ENCODE measurements at regions not wholly inside any gene's neighbourhood (a gene's known extent, or its start where the extent isn't known, plus 50 kb on each side); places are given as distances from the start of the nearest gene placed in this dataset.

- no peak overlapping the region for H3K27ac ChIP-seq (ENCODE audit: low read length)
- no peaks in the 10 kb centered on the region for H4K20me1 ChIP-seq (ENCODE audit: insufficient read depth, low read length)
- no peaks in the 10 kb centered on the region for H3K9me2 ChIP-seq (replicated peaks; ENCODE audit: insufficient read depth, low read length)
- no peak overlapping the region for H2AFZ ChIP-seq (ENCODE audit: low read length)
- no peak for DNase-seq
- no peaks in the 10 kb centered on the region for H3F3A ChIP-seq (ENCODE audit: insufficient read depth, low read length)
- H3K9ac ChIP-seq (ENCODE audit: low read length), result no peak overlapping the region
- H3K9me3 ChIP-seq (replicated peaks; ENCODE audit: insufficient read depth, low read length), result no peaks in the 10 kb centered on the region
- TF ChIP-seq EZH2phosphoT487 (IDR thresholded peaks at IDR 0.05; ENCODE audit: low read length) (no peak), EZH2 (optimal IDR thresholded peaks at IDR 0.05; ENCODE audit: low read depth, low read length) (no peak), CTCF (IDR thresholded peaks at IDR 0.05; ENCODE audit: low read length) (no peak)
- H3K4me2 ChIP-seq (ENCODE audit: low read depth, low read length), result no peak overlapping the region
- no peak overlapping the region for H3K4me3 ChIP-seq (ENCODE audit: low read length)
- no peaks in the 10 kb centered on the region for H3K36me3 ChIP-seq (replicated peaks; ENCODE audit: insufficient read depth, low read length)
- no peaks in the 10 kb centered on the region for H3K27me3 ChIP-seq (replicated peaks; ENCODE audit: insufficient read depth, low read length)
- no peaks in the 10 kb centered on the region for H3K4me1 ChIP-seq (ENCODE audit: low read length)
- H3K79me2 ChIP-seq (ENCODE audit: low read length), result no peaks in the 10 kb centered on the region
These were observed 84.4 kb upstream of the SYPL1 start for GRCh38 chr7:106196460-106197021.

- H3K4me3 ChIP-seq (ENCODE audit: low read length), result no peak overlapping the region
- peaks cover 5% of the 10 kb centered on the region for H3K4me1 ChIP-seq (ENCODE audit: low read length)
- H3K4me2 ChIP-seq (ENCODE audit: low read depth, low read length), result no peak overlapping the region
- H3K9me2 ChIP-seq (replicated peaks; ENCODE audit: insufficient read depth, low read length), result no peaks in the 10 kb centered on the region
- no peak overlapping the region for H2AFZ ChIP-seq (ENCODE audit: low read length)
- H4K20me1 ChIP-seq (ENCODE audit: insufficient read depth, low read length), result no peaks in the 10 kb centered on the region
- peaks cover under 1% of the 10 kb centered on the region; the same call in 1 of the 2 replicates for H3F3A ChIP-seq (ENCODE audit: insufficient read depth, low read length)
- no peaks in the 10 kb centered on the region for H3K9me3 ChIP-seq (replicated peaks; ENCODE audit: insufficient read depth, low read length)
- no peak for DNase-seq
- no peak overlapping the region for H3K27ac ChIP-seq (ENCODE audit: low read length)
- H3K9ac ChIP-seq (ENCODE audit: low read length), result no peak overlapping the region
- H3K36me3 ChIP-seq (replicated peaks; ENCODE audit: insufficient read depth, low read length), result no peaks in the 10 kb centered on the region
- H3K27me3 ChIP-seq (replicated peaks; ENCODE audit: insufficient read depth, low read length), result no peaks in the 10 kb centered on the region
- H3K79me2 ChIP-seq (ENCODE audit: low read length), result no peaks in the 10 kb centered on the region
- no peak for TF ChIP-seq EZH2phosphoT487 (IDR thresholded peaks at IDR 0.05; ENCODE audit: low read length)
- TF ChIP-seq CTCF (IDR thresholded peaks at IDR 0.05; ENCODE audit: low read length), result no peak
- no peak for TF ChIP-seq EZH2 (optimal IDR thresholded peaks at IDR 0.05; ENCODE audit: low read depth, low read length)
These were observed 81.5 kb upstream of the SYPL1 start for GRCh38 chr7:106193661-106194060.

- Histone ChIP-seq H3K9me2 (replicated peaks; ENCODE audit: insufficient read depth, low read length) (no peaks in the 10 kb centered on the region), H3K9me3 (replicated peaks; ENCODE audit: insufficient read depth, low read length) (no peaks in the 10 kb centered on the region), H3K27ac (ENCODE audit: low read length) (no peak overlapping the region), H3K4me1 (ENCODE audit: low read length) (peaks cover 19% of the 10 kb centered on the region), H3K36me3 (replicated peaks; ENCODE audit: insufficient read depth, low read length) (no peaks in the 10 kb centered on the region), H3K9ac (ENCODE audit: low read length) (no peak overlapping the region), H3F3A (ENCODE audit: insufficient read depth, low read length) (peaks cover 11% of the 10 kb centered on the region; the same call in 1 of the 2 replicates), H3K4me3 (ENCODE audit: low read length) (no peak overlapping the region), H3K27me3 (replicated peaks; ENCODE audit: insufficient read depth, low read length) (no peaks in the 10 kb centered on the region), H4K20me1 (ENCODE audit: insufficient read depth, low read length) (no peaks in the 10 kb centered on the region), H3K4me2 (ENCODE audit: low read depth, low read length) (no peak overlapping the region), H3K79me2 (ENCODE audit: low read length) (no peaks in the 10 kb centered on the region), H2AFZ (ENCODE audit: low read length) (no peak overlapping the region)
- no peak for DNase-seq
- TF ChIP-seq CTCF (IDR thresholded peaks at IDR 0.05; ENCODE audit: low read length), result no peak
- TF ChIP-seq EZH2phosphoT487 (IDR thresholded peaks at IDR 0.05; ENCODE audit: low read length), result no peak
- no peak for TF ChIP-seq EZH2 (optimal IDR thresholded peaks at IDR 0.05; ENCODE audit: low read depth, low read length)
These were observed 78.6 kb upstream of the SYPL1 start for GRCh38 chr7:106190589-106191330.

All from MM.1S (cell line).